AG08396 (cell line): ENCODE measurements at regions not wholly inside any gene's neighbourhood (a gene's known extent, or its start where the extent isn't known, plus 50 kb on each side); places are given as distances from the start of the nearest gene placed in this dataset.

Source experiments
- DNase-seq: peaks from one replicate; pipeline ENCODE4 v3.0.0; 2012; ENCODE audit warnings: low spot score, mixed read lengths

DNA sequence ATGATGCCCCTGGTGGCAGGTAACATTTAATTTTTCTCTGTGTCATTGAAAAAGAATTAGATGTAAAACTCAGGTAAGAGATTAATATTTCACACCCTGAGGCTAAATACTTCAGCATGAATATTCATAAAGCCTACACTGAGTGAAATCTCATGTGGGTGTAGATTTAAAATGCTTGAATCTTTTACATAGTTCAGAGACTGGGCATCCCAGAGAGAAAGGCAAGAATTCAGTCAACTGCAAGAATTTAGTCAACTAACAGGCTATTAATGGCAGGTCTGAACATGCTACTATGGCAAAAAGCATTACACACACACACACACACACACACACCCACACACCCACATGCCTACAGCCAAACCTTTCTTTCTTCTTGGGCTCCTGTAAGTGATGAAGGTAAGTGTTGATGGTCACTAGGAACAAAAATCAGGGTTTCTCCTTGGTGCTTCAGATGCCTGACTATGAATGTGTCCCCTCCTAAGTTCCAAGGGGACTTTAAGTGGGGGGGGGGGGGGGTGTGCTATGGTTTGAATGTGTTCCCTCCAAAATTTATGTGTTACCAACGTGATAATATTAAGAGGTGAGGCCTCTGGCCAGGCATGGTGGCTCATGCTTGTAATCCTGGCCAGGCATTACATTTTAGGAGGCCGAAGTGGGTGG is 63.7 kb upstream of the PSMD7 start:
- DNase-seq = no peak

DNA sequence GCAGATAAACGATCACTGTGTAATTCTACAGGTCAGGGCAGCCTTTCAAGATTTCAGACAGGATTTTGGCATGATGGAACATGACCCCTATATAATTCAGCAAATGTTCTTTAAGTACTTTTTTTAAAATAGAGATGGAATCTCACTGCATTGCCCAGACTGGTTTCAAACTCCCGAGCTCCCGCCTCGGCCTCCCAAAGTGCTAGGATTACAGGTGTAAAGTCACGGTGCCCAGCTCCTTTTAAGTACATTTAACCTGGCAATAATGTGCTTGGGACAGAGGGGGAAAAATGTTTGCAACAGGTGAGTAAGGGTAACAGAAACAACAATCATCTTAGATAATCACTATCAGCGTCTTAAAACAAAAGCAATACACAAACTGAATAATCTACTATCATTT is 66.5 kb upstream of the PSMD7 start:
- no peak for DNase-seq

DNA sequence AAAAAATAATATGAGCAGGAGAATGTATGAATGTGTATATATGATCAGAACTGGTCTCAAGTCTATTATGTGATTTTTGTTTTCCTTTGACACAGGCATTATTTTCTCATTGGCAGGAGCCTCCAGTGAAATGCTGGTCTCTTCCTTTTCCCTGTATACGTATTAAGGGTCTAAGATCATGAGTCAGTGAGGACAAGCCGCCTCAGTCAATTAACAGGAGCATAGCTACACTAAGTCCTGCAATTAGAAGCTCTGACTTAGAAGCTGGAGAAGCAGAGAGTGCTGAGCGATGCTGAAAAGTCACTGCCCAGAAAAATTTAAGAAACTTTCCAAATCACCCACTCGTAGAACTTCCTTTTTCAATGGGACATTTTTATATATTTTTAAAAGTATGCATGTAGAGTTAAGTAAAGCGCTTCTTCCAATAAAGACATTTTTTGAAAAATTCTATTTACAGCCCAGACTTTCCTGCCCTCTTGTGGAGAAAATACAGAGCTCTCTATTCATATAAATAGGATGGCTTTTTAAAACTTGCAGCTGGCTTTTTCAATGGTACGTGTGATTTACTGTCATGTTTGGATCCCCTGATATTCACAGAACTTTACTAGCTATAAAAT is 70.2 kb upstream of the PSMD7 start:
- DNase-seq = peak; percentile 12

DNA sequence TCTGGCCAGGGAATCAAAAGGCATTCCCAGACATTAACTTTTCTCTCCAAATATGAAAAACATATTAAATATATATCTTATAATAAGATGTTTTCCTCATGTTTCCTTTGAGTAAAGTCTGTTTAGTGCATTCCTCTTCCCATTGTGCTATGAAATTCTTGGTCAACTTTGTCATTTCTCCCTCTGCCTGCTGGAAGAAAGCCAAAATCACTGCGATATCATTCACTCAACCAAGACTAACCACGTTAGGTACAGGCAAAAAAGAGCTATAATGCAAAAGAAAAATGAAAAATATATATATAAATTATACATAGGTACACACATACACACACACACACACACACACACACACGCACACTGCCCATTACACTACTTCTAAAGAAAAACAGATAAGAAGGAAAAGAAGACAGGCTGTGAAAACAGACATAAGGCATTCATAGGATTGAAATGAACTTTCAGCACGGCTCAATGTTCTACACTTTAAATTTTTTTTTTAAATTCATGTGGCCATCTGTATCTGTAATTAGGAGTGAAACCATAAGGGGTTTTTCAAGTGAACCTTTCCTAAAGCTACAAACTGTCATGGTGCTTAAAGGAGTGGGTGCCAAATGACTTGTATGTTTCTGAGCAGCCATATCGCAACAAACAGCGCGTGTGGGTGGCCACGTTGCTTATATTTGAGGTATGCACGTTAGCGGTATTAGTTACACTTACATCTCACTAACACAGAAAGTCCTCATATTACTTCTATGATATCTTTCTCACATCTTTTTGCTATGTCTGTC is 71.6 kb upstream of the PSMD7 start:
- DNase-seq = no peak

DNA sequence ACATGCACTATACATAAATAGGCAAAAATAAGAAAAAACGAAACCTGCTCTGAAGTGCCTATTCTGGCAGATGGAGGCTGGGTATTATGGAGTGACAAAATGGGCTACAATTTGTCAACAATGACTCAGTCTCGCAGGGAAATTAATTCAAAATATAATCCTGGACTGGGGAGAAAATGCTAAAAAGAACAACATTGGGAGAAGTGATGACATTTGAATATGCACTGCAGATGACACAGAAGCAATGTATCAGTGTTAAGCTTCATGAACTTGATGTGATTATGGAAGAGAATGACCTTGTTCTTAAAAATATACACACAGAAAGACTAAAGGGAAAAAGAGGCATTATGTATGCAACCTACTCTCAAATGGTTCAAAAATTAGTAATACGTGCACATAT is 74.8 kb upstream of the PSMD7 start:
- no peak for DNase-seq

DNA sequence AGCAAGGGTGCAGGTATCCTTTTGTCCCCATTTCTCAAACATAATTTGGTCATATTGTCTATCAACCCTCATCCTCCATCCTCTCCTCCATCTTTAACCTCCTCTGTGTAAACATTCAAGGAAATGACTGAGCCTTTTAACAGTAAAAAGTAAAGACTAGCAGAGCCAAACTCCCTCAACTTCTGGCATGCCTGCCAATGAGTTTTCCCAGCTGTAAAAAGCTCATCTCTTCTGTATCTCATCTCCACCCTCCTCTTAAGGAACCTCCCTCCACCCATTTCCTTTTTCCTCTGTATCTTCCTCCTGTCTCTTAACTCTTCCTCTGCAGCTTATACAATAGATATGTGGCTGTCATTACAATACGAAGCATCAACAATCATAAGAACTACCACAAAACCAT is 76.9 kb upstream of the PSMD7 start:
- DNase-seq = no peak

DNA sequence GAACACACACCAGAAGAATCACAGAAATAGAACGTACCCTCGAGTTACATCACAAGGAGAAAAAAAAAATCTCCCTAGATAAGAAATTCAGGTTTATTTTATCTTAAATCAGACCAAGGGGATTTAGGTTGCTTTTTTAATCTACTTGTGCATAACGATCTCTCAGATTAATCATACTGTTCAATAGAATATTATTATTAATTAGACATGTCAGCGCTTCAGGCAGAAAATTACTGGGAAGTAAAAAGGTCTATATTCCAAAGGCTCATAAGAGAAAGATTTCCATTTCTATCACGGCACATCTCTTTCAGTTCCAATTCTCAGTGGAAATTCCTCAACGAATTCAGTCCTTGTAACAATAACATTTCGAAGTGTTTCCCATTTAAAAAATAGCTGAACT is 77.7 kb upstream of the PSMD7 start:
- DNase-seq = no peak

DNA sequence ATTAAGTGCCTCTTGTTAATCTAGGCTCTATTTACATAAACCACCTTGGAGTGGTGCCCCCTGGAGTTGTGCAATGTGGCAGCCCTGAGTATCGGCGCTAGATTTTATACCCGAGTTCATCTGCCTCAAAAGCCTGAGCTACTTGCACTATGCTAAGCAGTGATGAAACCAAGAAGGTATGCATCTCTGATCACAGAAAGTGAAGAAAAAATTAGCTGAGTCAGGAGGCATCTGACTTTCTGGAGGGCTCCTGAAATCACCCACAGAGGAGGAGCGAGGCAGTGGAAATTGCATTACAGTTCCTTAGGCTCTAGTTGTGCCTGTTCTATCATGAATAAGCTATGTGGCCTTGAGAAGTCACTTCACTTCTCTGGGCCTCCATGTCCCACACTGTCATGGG is 80.3 kb upstream of the PSMD7 start:
- no peak for DNase-seq

DNA sequence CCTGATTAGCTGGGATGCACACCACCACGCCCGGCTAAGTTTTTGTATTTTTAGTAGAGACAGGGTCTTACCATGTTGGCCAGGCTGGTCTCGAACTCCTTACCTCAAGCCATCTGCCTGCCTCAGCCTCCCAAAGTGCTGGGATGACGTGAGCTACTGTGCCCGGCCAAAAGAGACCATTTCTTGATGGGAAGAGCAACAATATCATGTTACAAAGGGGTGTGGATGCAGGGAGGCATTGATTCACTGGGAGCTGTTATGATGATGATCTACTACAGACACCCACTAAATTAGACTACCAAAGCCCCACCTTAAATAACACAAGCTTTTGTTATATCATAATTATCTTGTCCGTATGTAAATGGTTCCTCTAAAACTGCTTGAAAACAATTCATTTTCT is 81.4 kb upstream of the PSMD7 start:
- no peak for DNase-seq

DNA sequence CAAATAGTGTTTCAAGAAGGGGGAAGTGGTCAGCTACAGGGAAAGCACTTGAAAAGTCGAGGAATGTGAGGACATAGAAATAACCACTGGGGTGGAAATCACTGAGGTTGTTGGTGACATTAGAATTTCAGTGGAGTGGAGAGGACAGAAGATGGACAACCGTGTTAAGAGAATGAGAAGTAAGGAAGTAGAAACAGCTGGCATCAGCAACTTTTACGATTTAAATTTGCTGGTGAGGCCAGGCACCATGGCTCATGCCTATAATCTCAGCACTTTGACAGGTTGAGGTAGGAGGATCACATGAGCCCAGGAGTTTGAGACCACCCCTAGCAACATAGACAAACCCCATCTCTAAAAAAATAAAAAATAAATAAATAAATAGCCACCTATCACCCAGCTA is 83.2 kb upstream of the PSMD7 start:
- DNase-seq = no peak

DNA sequence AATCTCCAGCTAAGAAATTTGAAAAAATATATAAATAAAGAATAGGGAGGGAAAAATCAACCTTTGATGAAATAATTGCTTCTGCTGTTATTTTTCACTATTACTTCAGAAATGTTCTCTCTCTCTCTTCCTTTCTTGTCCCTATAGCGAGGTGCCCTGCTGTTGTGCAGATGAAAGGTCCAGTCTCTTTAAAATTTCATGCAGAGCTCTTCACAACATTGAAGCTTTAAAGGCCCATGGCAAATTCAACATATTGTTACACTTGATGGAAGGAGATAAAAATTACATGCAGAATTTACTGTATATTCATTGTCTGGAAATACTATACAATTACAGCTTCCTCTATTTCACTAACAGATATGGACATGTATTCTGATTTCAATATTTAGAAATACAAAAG is 86.4 kb upstream of the PSMD7 start:
- no peak for DNase-seq

DNA sequence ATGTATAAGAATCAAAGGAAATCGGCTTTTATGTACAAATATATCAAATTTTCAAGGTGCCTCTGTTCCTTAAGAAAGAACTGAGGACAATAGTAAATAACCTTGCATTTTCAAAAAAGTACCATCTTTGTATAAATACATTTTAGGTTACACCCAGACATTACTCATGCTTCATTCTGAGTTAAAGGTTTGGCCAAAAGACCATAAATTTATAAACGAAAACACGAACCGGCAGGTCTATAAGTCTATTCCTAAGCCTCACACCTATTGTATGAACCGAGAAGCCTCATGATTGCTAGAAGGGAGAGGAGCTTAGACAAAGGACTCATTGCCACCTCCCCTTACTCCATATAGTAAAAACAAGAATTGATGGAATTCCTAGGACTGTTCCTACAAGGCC is 94.6 kb upstream of the PSMD7 start:
- no peak for DNase-seq

DNA sequence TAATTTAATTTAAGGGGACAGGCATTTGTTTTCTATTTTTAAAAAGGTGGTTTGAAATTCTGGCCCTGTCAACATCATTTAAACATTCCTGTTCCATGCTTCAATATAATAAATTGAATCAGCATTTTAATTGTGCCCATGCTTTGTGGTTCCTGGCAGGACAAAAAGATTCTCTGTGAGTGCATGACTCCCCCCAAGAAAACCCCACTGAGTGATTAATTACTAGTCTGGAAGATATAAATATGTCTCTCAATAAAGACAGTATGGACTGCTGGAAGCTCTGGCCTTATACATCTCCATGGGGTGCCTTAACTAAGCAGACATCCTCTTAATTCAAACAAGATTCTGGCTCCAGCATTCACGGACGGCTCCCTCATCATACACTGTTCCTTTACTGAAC is 95.0 kb upstream of the PSMD7 start:
- DNase-seq = no peak

DNA sequence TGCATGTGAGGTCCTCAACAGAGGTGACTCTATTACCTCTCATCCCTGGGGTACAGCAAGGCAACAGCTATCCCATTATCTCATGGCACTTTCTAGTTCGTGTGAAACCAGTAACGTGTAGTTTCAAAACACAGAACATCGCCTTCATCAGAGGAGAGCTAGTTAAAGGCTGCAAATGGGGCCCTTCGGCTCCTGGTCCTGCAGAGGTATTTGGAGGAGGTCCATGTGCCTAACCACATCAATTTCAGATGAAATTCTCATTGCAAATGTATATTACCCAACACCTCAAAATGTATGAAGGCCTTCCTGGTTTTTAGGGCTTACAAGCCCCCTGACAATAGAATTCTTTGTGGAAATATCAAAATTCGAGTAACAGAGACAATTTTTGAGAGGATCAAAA is 95.7 kb upstream of the PSMD7 start:
- no peak for DNase-seq

DNA sequence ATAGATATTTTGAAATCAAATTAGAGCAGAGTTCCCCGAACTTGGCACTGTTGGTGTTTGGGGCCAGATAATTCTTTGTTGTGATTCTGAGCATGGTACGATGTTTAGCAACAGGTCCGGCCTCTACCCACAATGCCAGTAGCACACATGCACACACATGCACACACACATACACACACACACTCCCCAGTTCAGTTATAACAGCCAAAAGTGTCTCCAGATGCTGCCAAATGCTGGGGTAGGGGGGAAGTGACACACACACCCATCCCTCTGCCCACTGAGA is 96.8 kb upstream of the PSMD7 start:
- no peak for DNase-seq

DNA sequence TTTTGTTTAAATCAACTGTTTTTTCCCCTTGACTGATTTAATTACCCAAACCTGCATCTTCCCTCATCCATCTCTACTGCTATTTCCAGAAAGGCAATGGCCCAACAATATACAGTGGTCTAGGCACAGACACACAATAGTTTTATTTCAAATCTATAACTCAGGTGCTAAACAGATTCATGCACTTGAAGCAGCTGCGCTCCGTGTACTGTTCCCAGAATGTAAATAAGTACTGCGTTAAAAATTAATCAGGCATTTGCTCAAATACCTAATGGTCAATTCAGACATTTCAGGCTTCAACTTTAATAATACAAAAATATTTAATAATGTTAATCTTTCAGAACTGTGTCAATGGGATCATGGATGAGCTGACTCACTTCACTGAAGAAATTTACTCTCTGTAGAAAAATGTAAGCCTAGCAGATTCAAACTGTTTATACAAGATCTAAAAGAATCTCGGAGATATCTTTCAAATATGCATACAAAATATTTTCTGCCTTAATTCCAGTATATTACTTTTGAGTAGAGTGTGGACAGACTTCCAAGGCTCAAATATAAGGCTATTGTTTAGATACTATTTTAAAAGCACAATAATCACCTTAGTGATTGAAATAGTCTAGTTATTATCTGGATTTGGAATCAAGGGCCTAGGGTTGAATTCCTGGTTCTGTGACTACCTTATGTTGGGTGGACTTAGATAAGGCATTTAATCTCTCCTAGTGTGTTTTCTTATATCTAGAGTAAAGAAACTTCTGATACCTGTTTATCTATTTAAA is 97.4 kb upstream of the PSMD7 start:
- DNase-seq = no peak

DNA sequence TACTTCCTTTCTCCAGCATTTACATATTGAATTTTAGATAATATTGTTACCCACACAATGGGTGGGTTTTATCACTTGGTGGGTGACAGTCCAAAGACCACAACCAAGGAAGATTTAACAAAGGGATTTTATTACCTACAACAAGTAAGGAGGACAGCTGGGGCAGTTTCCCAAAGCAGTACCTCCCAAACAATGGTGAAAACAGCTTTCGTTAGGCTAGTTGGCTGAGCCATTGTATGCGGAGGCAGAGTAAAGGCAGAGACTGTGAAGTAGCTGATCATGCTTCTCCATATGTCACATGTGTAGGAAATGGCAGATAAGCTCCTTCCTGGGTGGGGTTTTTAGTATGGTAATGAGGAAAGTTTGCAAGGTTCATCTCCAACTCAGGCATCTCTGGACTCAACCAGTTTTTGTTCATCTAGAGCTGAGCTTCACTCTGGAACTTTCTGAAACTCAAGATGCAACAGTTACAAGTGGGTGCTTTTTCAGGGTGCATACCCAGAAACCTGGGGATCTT is 104.3 kb upstream of the PSMD7 start:
- no peak for DNase-seq

DNA sequence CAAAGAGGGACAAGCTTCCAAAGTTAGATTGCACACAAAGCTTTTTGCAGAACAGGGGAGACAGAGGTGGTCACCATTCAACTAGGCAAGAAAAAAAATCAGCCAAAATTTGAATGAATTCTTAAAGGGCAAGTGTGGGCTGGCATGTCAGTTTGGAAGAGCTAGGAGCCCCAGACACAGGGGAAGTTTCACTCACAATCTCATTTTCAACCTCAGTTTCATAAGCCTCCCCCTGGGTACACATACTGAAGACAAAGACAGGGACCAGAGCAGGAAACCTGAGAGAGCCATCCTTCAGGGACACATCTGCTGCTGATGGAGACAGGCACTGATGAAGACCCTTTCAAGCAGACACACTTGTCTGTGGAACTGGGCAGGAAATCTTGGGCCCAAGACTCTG is 106.3 kb upstream of the PSMD7 start:
- no peak for DNase-seq

DNA sequence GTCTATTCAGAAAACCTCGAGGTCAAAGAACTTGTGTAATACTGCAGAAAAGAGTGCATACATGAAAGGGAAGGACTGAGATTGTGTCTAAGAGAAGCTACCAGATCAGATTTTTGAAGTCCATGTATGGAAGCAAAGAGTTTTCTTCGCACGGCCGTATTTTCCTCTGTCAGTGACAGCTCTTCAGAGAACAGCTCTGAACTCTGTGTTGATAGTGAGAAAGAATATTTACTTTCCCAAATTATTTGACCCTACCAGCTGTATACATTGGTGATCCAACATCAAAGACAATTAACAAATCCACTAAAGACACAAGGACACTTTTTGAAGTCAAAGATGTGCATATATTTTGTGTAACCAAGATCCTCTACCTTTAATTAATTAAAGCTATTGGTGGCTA is 107.8 kb upstream of the PSMD7 start:
- DNase-seq = no peak

DNA sequence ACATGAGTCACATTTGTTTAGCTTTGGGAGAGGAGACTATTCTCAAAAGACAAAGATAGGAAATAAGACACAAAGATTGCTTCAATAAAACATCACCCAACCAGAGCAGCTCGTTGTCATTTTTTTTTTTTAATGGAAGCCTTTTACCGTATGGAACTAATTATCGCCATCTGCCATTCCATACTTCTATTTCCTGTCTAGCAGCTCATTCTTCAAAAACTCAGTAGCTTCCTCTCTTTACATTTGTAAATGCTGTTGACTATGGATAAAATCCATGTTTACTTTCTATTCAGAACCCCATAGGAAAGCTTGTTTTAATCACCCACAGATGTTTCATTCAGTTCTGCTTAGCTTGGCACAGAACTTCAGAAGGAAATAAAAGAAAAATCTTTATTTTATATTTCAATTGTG is 110.0 kb upstream of the PSMD7 start:
- DNase-seq = no peak

DNA sequence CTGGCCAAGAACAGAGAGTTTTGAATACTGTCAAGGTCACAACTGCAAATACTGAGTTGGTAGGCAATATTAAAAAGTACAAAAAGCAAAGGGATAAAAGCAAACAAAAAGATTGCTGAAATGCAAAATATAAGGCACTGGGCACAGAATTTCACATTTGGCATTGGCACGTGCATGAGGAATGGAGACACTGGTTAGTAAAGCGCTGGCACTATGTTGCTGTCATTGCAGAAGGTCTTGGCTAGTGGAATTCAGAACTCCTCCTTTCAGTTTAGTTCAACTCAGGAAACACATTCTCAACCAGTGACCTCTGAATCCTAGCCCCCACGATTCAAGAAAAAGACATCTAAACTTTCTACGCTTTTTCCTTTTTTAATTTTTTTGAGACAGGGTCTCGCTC is 111.8 kb upstream of the PSMD7 start:
- no peak for DNase-seq

DNA sequence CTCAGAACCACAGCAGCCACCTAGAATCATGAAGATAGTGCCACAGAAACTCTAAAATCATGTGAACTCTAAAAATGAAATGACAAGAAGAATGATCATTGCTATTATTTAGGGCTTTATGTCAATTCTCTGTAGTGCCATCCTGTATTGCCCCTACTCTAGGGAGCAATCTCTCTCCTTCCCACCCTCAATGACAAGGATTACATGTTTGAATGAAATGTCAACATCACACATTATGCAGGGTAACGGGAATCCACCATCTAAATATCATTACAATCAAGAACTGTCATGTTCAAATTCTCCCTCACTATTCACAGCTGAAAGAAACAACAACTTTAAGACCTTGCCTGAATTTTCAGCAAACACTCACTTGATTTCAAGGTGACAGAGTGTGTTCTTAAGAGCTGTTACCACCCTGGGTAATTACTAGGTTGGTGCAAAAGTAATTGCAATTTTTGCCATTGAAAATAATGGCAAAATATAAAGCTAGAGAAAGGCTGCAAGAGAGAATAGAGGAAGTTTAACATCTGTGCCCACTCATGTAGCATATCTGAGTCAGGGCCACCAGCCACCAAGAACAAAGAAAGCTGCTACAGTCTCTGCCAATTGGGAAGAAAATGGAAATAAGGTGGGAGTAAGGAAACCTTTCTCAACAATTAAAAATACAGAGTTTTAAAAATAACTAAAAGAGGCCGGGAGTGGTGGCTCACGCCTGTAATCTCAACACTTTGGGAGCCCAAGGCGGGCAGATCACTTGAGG is 112.8 kb upstream of the PSMD7 start:
- DNase-seq = no peak
